NT2/D1 (cell line): ENCODE measurements at regions not wholly inside any gene's neighbourhood (a gene's known extent, or its start where the extent isn't known, plus 50 kb on each side); places are given as distances from the start of the nearest gene placed in this dataset.

Source experiments
- DNase-seq: peaks from one replicate; pipeline ENCODE4 v3.0.0-alpha.2; 2011; ENCODE audit warnings: low read depth, low spot score
- H3K27me3 ChIP-seq: 2 replicates; pipeline ENCODE4 v1.6.0; 2011; ENCODE audit warnings: mild to moderate bottlenecking; ENCODE audit not compliant: insufficient read length, insufficient read depth
- H3K36me3 ChIP-seq: 2 replicates; pipeline ENCODE4 v1.6.1; 2011; ENCODE audit warnings: mild to moderate bottlenecking, low read length, mixed read lengths; ENCODE audit not compliant: insufficient read depth, insufficient read length
- H3K4me1 ChIP-seq: 2 replicates; pipeline ENCODE4 v1.5.1; 2011; ENCODE audit not compliant: insufficient read depth, insufficient read length
- H3K4me3 ChIP-seq: 2 replicates; pipeline ENCODE4 v1.5.1; 2011; ENCODE audit warnings: low read depth; ENCODE audit not compliant: insufficient read length
- H3K9ac ChIP-seq: 2 replicates; pipeline ENCODE4 v1.6.0; 2011; ENCODE audit warnings: low read depth; ENCODE audit not compliant: insufficient read length
- H3K9me3 ChIP-seq: 2 replicates; pipeline ENCODE4 v1.5.1; 2011; ENCODE audit warnings: mild to moderate bottlenecking, low read length; ENCODE audit not compliant: insufficient read depth
- SUZ12 ChIP-seq: IDR thresholded peaks from 2 replicates; pipeline ENCODE4 v1.6.1; 2011; ENCODE audit not compliant: insufficient read length, insufficient read depth; ENCODE audit errors: extremely low read depth
- YY1 ChIP-seq: IDR thresholded peaks from 2 replicates; pipeline ENCODE4 v1.6.1; 2011; ENCODE audit not compliant: insufficient read length, insufficient read depth
- ZNF274 ChIP-seq: IDR thresholded peaks from 2 replicates; pipeline ENCODE4 v1.6.1; 2011; ENCODE audit warnings: mild to moderate bottlenecking, low read depth, low read length

DNA sequence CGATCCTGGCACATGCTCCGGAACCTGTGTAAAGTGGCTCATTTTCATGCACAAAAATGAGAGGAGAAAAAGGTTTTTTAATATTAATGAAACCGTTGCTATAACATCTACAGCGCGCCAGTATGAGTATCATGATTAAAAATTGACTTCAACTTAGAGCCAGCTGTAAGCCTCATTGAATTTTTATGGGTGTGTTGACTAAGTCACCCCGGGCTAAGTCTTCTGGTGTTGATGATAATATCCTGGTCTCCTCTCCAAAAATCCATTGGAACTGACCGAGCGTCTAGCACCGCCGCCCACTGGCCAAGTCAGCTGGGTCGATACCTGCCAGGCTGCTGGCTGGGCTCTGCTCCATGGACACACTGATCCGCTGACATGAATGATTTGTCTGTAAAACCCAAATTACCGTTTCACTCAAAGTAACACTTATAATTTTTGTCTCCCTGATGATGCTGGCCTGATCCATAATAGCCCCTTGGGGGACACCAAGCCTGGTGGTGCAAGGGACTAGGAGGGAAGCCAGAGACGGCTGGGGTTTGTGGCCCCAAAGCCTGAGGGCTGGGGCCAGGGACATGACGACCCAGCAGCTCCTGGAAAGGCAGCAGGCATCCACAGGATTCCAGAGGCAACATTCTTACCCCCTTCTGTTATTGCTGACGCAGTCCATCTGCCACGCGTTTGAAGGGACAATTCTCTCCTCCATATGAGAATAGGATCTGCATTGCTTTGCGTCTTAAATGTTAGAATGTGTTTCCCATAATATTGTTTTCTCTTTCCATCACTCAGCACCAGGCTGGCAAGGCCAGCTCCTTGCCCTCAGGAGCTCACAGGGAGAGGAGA lies 131.0 kb upstream of the PPP2R2D start:
- Histone ChIP-seq H3K4me1 (peaks cover 2% of the 10 kb centered on the region), H3K36me3 (no peaks in the 10 kb centered on the region), H3K27me3 (no peaks in the 10 kb centered on the region), H3K9me3 (peaks cover 6% of the 10 kb centered on the region; the same call in 1 of the 2 replicates), H3K9ac (no peak overlapping the region), H3K4me3 (no peak overlapping the region)
- DNase-seq: no peak
- no peak for TF ChIP-seq ZNF274
- TF ChIP-seq SUZ12: no peak

DNA sequence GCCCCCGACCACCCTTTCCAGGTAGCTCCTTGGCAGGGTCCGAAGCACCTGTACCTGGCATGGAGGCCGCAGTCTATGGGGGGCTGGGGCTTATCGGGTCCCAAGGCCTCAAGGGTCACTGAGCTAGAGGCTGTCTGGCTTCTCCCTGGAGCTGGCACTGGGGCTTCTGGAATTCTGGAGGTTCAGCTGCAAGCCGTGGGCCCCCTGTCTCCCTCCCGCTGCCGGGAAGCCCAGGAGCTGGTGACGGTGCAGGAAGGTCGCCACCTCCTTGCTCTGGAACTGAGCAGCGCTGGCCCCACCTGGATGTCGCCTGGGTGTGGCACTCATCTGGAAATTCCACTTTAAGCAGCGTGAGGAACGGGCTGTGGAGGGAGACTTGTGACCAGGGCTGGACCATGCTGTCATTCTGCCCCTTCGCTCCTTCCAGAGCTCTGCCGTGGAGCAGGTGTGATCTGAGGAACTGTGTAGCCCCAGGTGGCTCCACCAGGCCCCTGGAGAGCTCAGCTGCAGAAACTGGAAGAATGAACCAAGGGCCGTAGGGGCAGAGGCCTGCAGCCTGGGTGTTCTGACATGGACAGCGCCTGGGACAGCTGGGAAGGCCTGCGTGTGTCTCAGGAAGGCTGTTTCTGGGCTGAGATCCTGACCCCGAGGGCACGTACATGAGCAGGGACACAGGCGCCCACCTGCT lies 129.7 kb upstream of the PPP2R2D start:
- Histone ChIP-seq H3K27me3 (no peaks in the 10 kb centered on the region), H3K9me3 (peaks cover 5% of the 10 kb centered on the region), H3K4me1 (peaks cover 2% of the 10 kb centered on the region), H3K36me3 (no peaks in the 10 kb centered on the region), H3K9ac (no peak overlapping the region), H3K4me3 (no peak overlapping the region)
- no peak for TF ChIP-seq ZNF274
- no peak for TF ChIP-seq SUZ12
- TF ChIP-seq YY1: no peak
- no peak for DNase-seq

GRCh38 chr10:131771634-131772358 lies 129.0 kb upstream of the PPP2R2D start:
- no peak overlapping the region for H3K4me3 ChIP-seq
- no peaks in the 10 kb centered on the region for H3K36me3 ChIP-seq
- no peaks in the 10 kb centered on the region for H3K27me3 ChIP-seq
- no peak overlapping the region for H3K9ac ChIP-seq
- DNase-seq: no peak
- TF ChIP-seq SUZ12 (no peak), YY1 (no peak), ZNF274 (no peak)
- H3K9me3 ChIP-seq: peaks cover 12% of the 10 kb centered on the region
- H3K4me1 ChIP-seq: peaks cover 2% of the 10 kb centered on the region

DNA sequence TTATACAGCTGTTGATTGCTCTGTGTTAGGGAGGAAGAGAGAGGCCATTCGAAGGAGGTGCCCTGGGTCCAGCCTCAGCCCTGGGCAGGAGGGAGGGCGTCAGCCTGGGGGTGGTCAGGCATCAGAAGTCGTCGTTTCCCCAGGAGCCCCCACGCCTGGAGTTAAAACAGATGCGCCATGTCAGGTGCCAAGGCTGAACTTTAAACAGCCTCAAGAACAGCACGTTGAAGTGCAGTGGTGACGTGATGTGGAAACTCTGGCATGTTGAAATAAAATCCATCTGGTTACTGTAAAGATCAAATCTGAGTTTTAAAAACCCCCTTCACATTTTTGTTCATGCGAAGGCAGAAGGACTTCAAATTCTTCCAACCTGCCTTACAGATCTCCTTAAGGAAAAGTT lies 128.4 kb upstream of the PPP2R2D start:
- H3K4me1 ChIP-seq: peaks cover 2% of the 10 kb centered on the region
- H3K4me3 ChIP-seq: no peak overlapping the region
- no peaks in the 10 kb centered on the region for H3K27me3 ChIP-seq
- no peak overlapping the region for H3K9ac ChIP-seq
- no peaks in the 10 kb centered on the region for H3K36me3 ChIP-seq
- no peak for DNase-seq
- peaks cover 19% of the 10 kb centered on the region for H3K9me3 ChIP-seq
- no peak for TF ChIP-seq YY1
- no peak for TF ChIP-seq ZNF274
- no peak for TF ChIP-seq SUZ12

GRCh38 chr10:131773370-131774343 lies 127.2 kb upstream of the PPP2R2D start:
- H3K4me1 ChIP-seq: peaks cover 2% of the 10 kb centered on the region
- no peak overlapping the region for H3K9ac ChIP-seq
- peaks cover 31% of the 10 kb centered on the region for H3K9me3 ChIP-seq
- no peaks in the 10 kb centered on the region for H3K27me3 ChIP-seq
- DNase-seq: no peak
- H3K4me3 ChIP-seq: no peak overlapping the region
- TF ChIP-seq ZNF274: no peak
- no peak for TF ChIP-seq SUZ12
- no peak for TF ChIP-seq YY1
- no peaks in the 10 kb centered on the region for H3K36me3 ChIP-seq

DNA sequence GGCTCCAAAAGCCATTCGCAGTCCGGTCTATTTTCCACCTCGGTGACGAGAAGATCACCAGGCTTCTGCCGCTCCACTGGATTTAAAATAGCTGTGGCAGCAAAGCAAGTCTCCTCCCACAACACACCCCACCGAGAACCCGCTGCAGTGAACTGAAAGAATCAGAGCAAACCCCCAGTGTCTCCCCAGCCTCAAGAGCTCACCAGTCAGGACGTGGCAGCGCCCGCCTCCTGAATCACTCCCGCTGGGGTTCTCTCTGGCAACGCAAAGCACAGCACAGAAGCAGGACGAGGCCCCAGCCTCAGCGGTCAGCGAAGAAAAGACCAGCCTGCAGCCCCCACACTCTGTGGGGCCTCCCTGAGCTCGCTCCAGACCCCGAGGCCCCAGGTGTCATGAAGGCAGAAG lies 126.1 kb upstream of the PPP2R2D start:
- Histone ChIP-seq H3K27me3 (no peaks in the 10 kb centered on the region), H3K4me1 (peaks cover 2% of the 10 kb centered on the region), H3K4me3 (no peak overlapping the region), H3K9me3 (peaks cover 39% of the 10 kb centered on the region), H3K9ac (no peak overlapping the region), H3K36me3 (no peaks in the 10 kb centered on the region)
- DNase-seq: no peak
- TF ChIP-seq ZNF274: no peak
- no peak for TF ChIP-seq YY1
- TF ChIP-seq SUZ12: no peak
